HepG2 (cell line): ENCODE measurements at regions not wholly inside any gene's neighbourhood (a gene's known extent, or its start where the extent isn't known, plus 50 kb on each side); places are given as distances from the start of the nearest gene placed in this dataset.

Experiments used
- ATAC-seq: fragments of 200-7000 bp; cut with Tn5 transposase; 3 replicates; pipeline ENCODE4 v1.9.1; 2020; ENCODE audit warnings: mild to moderate bottlenecking, moderate library complexity
- BruUV-seq: library from RNA; stranded (reverse); fragments of 400-500 nt; replicated peaks from 2 replicates; lab custom pipeline; 2021; lab: Mats Ljungman, UMichigan
- CTCF ChIA-PET: fragments of 300-600 bp; formaldehyde crosslinking; extraction: SDS; loops from one replicate; lab custom pipeline; 2021; ENCODE audit warnings: low total read pairs, inconsistent platforms, low intra/inter-chr PET ratio; lab: Yijun Ruan, JAX
- POLR2A ChIA-PET: fragments of 350-600 bp; sonication (Branson Sonifier 250); formaldehyde crosslinking; loops from one replicate; lab custom pipeline; 2020; ENCODE audit warnings: antibody characterized with exemption, inconsistent platforms; lab: Yijun Ruan, JAX
- DNase-seq: peaks from one replicate; pipeline ENCODE4 v3.0.0-alpha.2; 2015; ENCODE audit warnings: low spot score
- FAIRE-seq: peaks from 3 replicates; lab custom pipeline; 2011; peaks lifted over from hg19 to GRCh38; lab: Jason Lieb, UNC
- H2AFZ ChIP-seq: one replicate; pipeline ENCODE4 v1.6.1; 2011; ENCODE audit warnings: low read length, inconsistent platforms
- H3K27ac ChIP-seq: fragments of 300-600 bp; 3 replicates; pipeline ENCODE4 v1.8.0; 2011; ENCODE audit warnings: mixed run types, mild to moderate bottlenecking, mixed read lengths, low read length, inconsistent platforms; ENCODE audit not compliant: insufficient read depth; ENCODE audit errors: extremely low read length
- H3K27me3 ChIP-seq, 2 experiments: fragments of 200-600 bp in 1 of 2; 2 replicates in 1 of 2; 3 replicates in 1 of 2; pipeline versions ENCODE4 v1.6.0 to v1.8.0; 2011; ENCODE audit warnings: low read length in 2 of 2, mild to moderate bottlenecking in 2 of 2, moderate library complexity in 2 of 2, inconsistent platforms in 1 of 2; ENCODE audit not compliant: insufficient read depth in 2 of 2, control insufficient read depth in 1 of 2
- H3K36me3 ChIP-seq, 2 experiments: fragments of 200-600 bp in 1 of 2; replicated peaks in 1 of 2; 2 replicates in 1 of 2; 3 replicates in 1 of 2; pipeline versions ENCODE4 v1.5.1 to v1.8.0; 2011; ENCODE audit warnings: low read length in 2 of 2, inconsistent platforms in 1 of 2; ENCODE audit not compliant: insufficient read depth in 2 of 2, control insufficient read depth in 1 of 2
- H3K4me1 ChIP-seq: 2 replicates; pipeline ENCODE4 v1.5.1; 2012; ENCODE audit warnings: low read length, inconsistent platforms; ENCODE audit not compliant: insufficient read depth
- H3K4me2 ChIP-seq: 2 replicates; pipeline ENCODE4 v1.6.0; 2011; ENCODE audit warnings: low read depth, low read length, inconsistent platforms
- H3K4me3 ChIP-seq, 3 experiments: fragments of 200-600 bp in 1 of 3; sonication (generic), shearing (Covaris generic) in 1 of 3; replicated peaks in 1 of 3; 2 replicates each; pipeline ENCODE4 v1.5.1; 2011 to 2016; ENCODE audit warnings: low read length in 3 of 3, inconsistent platforms in 2 of 3, low read depth in 2 of 3, mild to moderate bottlenecking in 2 of 3, control low read depth in 1 of 3, mixed read lengths in 1 of 3; ENCODE audit not compliant: insufficient read depth in 1 of 3
- H3K79me2 ChIP-seq: one replicate; pipeline ENCODE4 v1.6.1; 2011; ENCODE audit warnings: low read length, inconsistent platforms; ENCODE audit not compliant: insufficient read depth
- H3K9ac ChIP-seq: 2 replicates; pipeline ENCODE4 v1.6.0; 2011; ENCODE audit warnings: mild to moderate bottlenecking, low read depth, low read length, inconsistent platforms; ENCODE audit not compliant: insufficient read depth
- H3K9me3 ChIP-seq: 2 replicates; pipeline ENCODE4 v1.5.1; 2012; ENCODE audit warnings: mild to moderate bottlenecking, low read length
- H4K20me1 ChIP-seq: 2 replicates; pipeline ENCODE4 v1.6.0; 2011; ENCODE audit warnings: inconsistent platforms, mild to moderate bottlenecking, low read length, moderate library complexity; ENCODE audit not compliant: insufficient read depth
- ARID2 ChIP-seq: sonication (generic); formaldehyde crosslinking; IDR thresholded peaks from 2 replicates; pipeline ENCODE4 v1.8.1; 2022; ENCODE audit warnings: mild to moderate bottlenecking, missing genetic modification reagents, borderline replicate concordance
- BCL3 ChIP-seq: sonication (generic); formaldehyde crosslinking; IDR thresholded peaks from 2 replicates; pipeline ENCODE4 v1.5.1; 2020; ENCODE audit warnings: mild to moderate bottlenecking, missing genetic modification reagents, moderate library complexity
- CCDC6 ChIP-seq: sonication (generic); formaldehyde crosslinking; IDR thresholded peaks from 2 replicates; pipeline ENCODE4 v1.8.1; 2022; ENCODE audit warnings: mild to moderate bottlenecking, missing genetic modification reagents, moderate library complexity
- HNF1B ChIP-seq: sonication (generic); formaldehyde crosslinking; IDR thresholded peaks from 2 replicates; pipeline ENCODE4 v1.5.1; 2020; ENCODE audit warnings: mild to moderate bottlenecking, moderate library complexity, missing genetic modification reagents
- NFIC ChIP-seq: IDR thresholded peaks from 2 replicates; pipeline ENCODE4 v1.6.1; 2012; ENCODE audit warnings: mild to moderate bottlenecking, low read length, inconsistent platforms
- SCMH1 ChIP-seq: sonication (generic); formaldehyde crosslinking; IDR thresholded peaks from 2 replicates; pipeline ENCODE4 v1.9.0; 2021; ENCODE audit warnings: missing genetic modification reagents, mild to moderate bottlenecking, borderline replicate concordance
- SIX4 ChIP-seq: sonication (generic); formaldehyde crosslinking; IDR thresholded peaks from 2 replicates; pipeline ENCODE4 v1.4.0; 2020; ENCODE audit warnings: missing genetic modification reagents
- TRIM24 ChIP-seq: sonication (generic); formaldehyde crosslinking; IDR thresholded peaks from 2 replicates; pipeline ENCODE4 v1.8.0; 2022; ENCODE audit warnings: mild to moderate bottlenecking, missing genetic modification reagents
- ZNF367 ChIP-seq: sonication (generic); formaldehyde crosslinking; IDR thresholded peaks from 2 replicates; pipeline ENCODE4 v1.4.0; 2020; ENCODE audit warnings: missing genetic modification reagents, borderline replicate concordance
- ZNF460 ChIP-seq: sonication (generic); formaldehyde crosslinking; IDR thresholded peaks from 2 replicates; pipeline ENCODE4 v1.5.1; 2020; ENCODE audit warnings: missing genetic modification reagents, mild to moderate bottlenecking, borderline replicate concordance
- ZNF619 ChIP-seq: sonication (generic); formaldehyde crosslinking; IDR thresholded peaks from 2 replicates; pipeline ENCODE4 v1.4.0; 2020; ENCODE audit warnings: mild to moderate bottlenecking, missing genetic modification reagents
- WGBS: methylation state at CpG from one replicate; pipeline ENCODE4 v1.1.6; 2017; ENCODE audit warnings: low lambda C conversion rate; 5-methylcytosine and 5-hydroxymethylcytosine counted together
- in situ Hi-C: cut with HindIII; loops from 2 replicates; pipeline ENCODE4 v1.10.0; 2017; ENCODE audit warnings: low pct_unique_long_range_greater_than_20kb; ENCODE audit not compliant: extremely low pct_ligation_motif_present
- intact Hi-C: fragments of 100-400 bp; cut with micrococcal nuclease; formaldehyde crosslinking; loops from one replicate; pipeline ENCODE4 v1.10.0; 2022; ENCODE audit not compliant: unreplicated experiment
- TF ChIP-seq, protein P1 (sequence below): sonication (generic); formaldehyde crosslinking; IDR thresholded peaks from 2 replicates; pipeline ENCODE4 v1.4.0; 2020; ENCODE audit warnings: missing genetic modification reagents

GRCh38 chr4:14329228-14329627 is 673.1 kb upstream of the CPEB2 start:
- Histone ChIP-seq H3K4me3 (no peak overlapping the region), H3K4me2 (no peak overlapping the region), H3K36me3 (no peaks in the 10 kb centered on the region), H3K4me1 (no peaks in the 10 kb centered on the region), H3K27ac (no peak overlapping the region), H4K20me1 (no peaks in the 10 kb centered on the region), H3K27me3 (no peaks in the 10 kb centered on the region), H3K9ac (no peak overlapping the region), H2AFZ (no peak overlapping the region), H3K9me3 (peaks cover 61% of the 10 kb centered on the region), H3K79me2 (no peaks in the 10 kb centered on the region)
- ATAC-seq (no peak), FAIRE-seq (no peak), DNase-seq (no peak)
- ChIA-PET CTCF (no interaction called here), POLR2A (no interaction called here)
- in situ Hi-C loops (no loop called here), intact Hi-C loops (no loop called here)
- no peak for TF ChIP-seq BCL3
- TF ChIP-seq TRIM24 (CRISPR knock-in tag), result no peak
- TF ChIP-seq ZNF619 (CRISPR knock-in tag), result no peak
- no peak for TF ChIP-seq ZNF367 (CRISPR knock-in tag)
- no peak for TF ChIP-seq ZNF460
- TF ChIP-seq NFIC, result no peak
- TF ChIP-seq CCDC6 (CRISPR knock-in tag), result no peak
- no peak for TF ChIP-seq ARID2 (CRISPR knock-in tag)
- TF ChIP-seq SIX4 (CRISPR knock-in tag), result no peak
- no peak for TF ChIP-seq SCMH1
- no TSS peak for BruUV-seq
- WGBS, result 0% methylated on average over 1 of the region's 1 CpG

DNA sequence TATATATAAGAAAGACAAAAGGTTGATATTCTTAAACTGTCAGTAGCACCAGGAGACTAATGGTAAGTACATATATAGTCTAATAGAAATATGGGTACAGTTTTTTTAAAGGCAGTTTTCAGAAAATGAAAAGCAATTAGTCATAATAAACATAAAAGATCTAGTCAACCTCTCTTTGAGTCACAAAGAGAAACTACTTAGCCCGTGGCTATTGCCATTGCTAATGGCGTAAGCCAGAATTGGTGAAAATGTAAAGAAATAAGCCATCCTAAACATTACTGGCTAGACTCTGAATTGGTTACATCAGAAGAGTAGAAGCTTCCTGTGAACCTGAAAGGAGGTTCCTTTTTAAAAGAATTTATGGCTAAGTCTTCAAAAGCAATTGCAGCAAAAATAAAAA is 668.7 kb upstream of the CPEB2 start:
- H3K9ac ChIP-seq, result no peak overlapping the region
- no peaks in the 10 kb centered on the region for H3K36me3 ChIP-seq
- no peak overlapping the region for H3K4me3 ChIP-seq
- H3K79me2 ChIP-seq, result no peaks in the 10 kb centered on the region
- peaks cover 47% of the 10 kb centered on the region for H3K9me3 ChIP-seq
- H3K4me2 ChIP-seq, result no peak overlapping the region
- H3K27me3 ChIP-seq, result no peaks in the 10 kb centered on the region
- in situ Hi-C loops (no loop called here), intact Hi-C loops (no loop called here)
- 35% methylated on average over 2 of the region's 2 CpGs for WGBS
- POLR2A ChIA-PET, result no interaction called here
- no TSS peak for BruUV-seq
- ATAC-seq (no peak), FAIRE-seq (no peak), DNase-seq (no peak)
- CTCF ChIA-PET, result no interaction called here
- no peak overlapping the region for H2AFZ ChIP-seq
- H3K4me1 ChIP-seq, result no peaks in the 10 kb centered on the region
- H3K27ac ChIP-seq, result no peak overlapping the region
- no peaks in the 10 kb centered on the region for H4K20me1 ChIP-seq
- TF ChIP-seq HNF1B, result no peak
- TF ChIP-seq, protein P1, sequence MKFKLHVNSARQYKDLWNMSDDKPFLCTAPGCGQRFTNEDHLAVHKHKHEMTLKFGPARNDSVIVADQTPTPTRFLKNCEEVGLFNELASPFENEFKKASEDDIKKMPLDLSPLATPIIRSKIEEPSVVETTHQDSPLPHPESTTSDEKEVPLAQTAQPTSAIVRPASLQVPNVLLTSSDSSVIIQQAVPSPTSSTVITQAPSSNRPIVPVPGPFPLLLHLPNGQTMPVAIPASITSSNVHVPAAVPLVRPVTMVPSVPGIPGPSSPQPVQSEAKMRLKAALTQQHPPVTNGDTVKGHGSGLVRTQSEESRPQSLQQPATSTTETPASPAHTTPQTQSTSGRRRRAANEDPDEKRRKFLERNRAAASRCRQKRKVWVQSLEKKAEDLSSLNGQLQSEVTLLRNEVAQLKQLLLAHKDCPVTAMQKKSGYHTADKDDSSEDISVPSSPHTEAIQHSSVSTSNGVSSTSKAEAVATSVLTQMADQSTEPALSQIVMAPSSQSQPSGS (CRISPR knock-in tag), result no peak
